ENCODE measurements at regions not wholly inside any gene's neighbourhood (a gene's known extent, or its start where the extent isn't known, plus 50 kb on each side); places are given as distances from the start of the nearest gene placed in this dataset.

GRCh38 chr12:4082809-4083403 lies 190.7 kb upstream of the CCND2 start:
- TF ChIP-seq ZFX (IDR thresholded peaks at IDR 0.05) (no peak), CTCF (conservative IDR thresholded peaks at IDR 0.05) (no peak)

Measured in C4-2B (cell line).